IMR-90 (cell line): ENCODE measurements at regions not wholly inside any gene's neighbourhood (a gene's known extent, or its start where the extent isn't known, plus 50 kb on each side); places are given as distances from the start of the nearest gene placed in this dataset.

ENCODE experiments used
- ATAC-seq: fragments of 200-7000 bp; cut with Tn5 transposase; 2 replicates; pipeline ENCODE4 v1.9.1; 2020; ENCODE audit warnings: low read depth, mild to moderate bottlenecking, moderate library complexity
- BruUV-seq: library from RNA; stranded (reverse); fragments of 400-500 nt; replicated peaks from 2 replicates; lab custom pipeline; 2021; lab: Mats Ljungman, UMichigan
- CTCF ChIA-PET: fragments of 300-600 bp; formaldehyde crosslinking; extraction: SDS; loops from one replicate; lab custom pipeline; 2021; ENCODE audit warnings: antibody characterized with exemption; lab: Yijun Ruan, JAX
- POLR2A ChIA-PET: fragments of 300-600 bp; sonication (Branson Sonifier 250); formaldehyde crosslinking; loops from one replicate; lab custom pipeline; 2022; ENCODE audit warnings: antibody characterized with exemption; ENCODE audit not compliant: unreplicated experiment; lab: Charles Lee
- DNase-seq: peaks from one replicate; pipeline ENCODE4 v3.0.0; 2013
- H2AFZ ChIP-seq: replicated peaks from 2 replicates; pipeline ENCODE3; 2013; ENCODE audit warnings: low read length, mild to moderate bottlenecking; ENCODE audit not compliant: poor library complexity
- H2AK5ac ChIP-seq: 2 replicates; pipeline ENCODE4 v1.6.1; 2013; ENCODE audit warnings: low read depth, low read length, inconsistent platforms
- H2AK9ac ChIP-seq: replicated peaks from 2 replicates; pipeline ENCODE3; 2013; ENCODE audit warnings: mild to moderate bottlenecking, low read depth, low read length, moderate library complexity; ENCODE audit not compliant: poor library complexity
- H2BK120ac ChIP-seq: 2 replicates; pipeline ENCODE4 v1.6.1; 2013; ENCODE audit warnings: low read depth, low read length, inconsistent platforms
- H2BK15ac ChIP-seq: 3 replicates; pipeline ENCODE4 v1.6.1; 2013; ENCODE audit warnings: low read depth, low read length, inconsistent platforms
- H2BK20ac ChIP-seq: 2 replicates; pipeline ENCODE4 v1.6.1; 2013; ENCODE audit warnings: low read depth, mild to moderate bottlenecking, inconsistent platforms, low read length, moderate library complexity
- H2BK5ac ChIP-seq: 2 replicates; pipeline ENCODE4 v1.6.1; 2013; ENCODE audit warnings: mild to moderate bottlenecking, low read depth, low read length, inconsistent platforms; ENCODE audit not compliant: poor library complexity, severe bottlenecking
- H3K14ac ChIP-seq: replicated peaks from 2 replicates; pipeline ENCODE4 v1.6.1; 2013; ENCODE audit warnings: low read depth, low read length, inconsistent platforms
- H3K18ac ChIP-seq: 2 replicates; pipeline ENCODE4 v1.6.1; 2013; ENCODE audit warnings: low read depth, low read length, control low read depth
- H3K23ac ChIP-seq: 2 replicates; pipeline ENCODE4 v1.6.1; 2013; ENCODE audit warnings: low read depth, low read length, inconsistent platforms
- H3K27ac ChIP-seq: 2 replicates; pipeline ENCODE4 v1.5.1; 2013; ENCODE audit warnings: mild to moderate bottlenecking, control low read depth, low read length; ENCODE audit not compliant: insufficient read depth
- H3K27me3 ChIP-seq: 2 replicates; pipeline ENCODE4 v1.6.1; 2013; ENCODE audit warnings: low read length; ENCODE audit not compliant: control insufficient read depth, insufficient read depth
- H3K36me3 ChIP-seq: 2 replicates; pipeline ENCODE4 v1.6.1; 2013; ENCODE audit warnings: low read length, mixed read lengths; ENCODE audit not compliant: control insufficient read depth, insufficient read depth
- H3K4ac ChIP-seq: 2 replicates; pipeline ENCODE4 v1.6.1; 2013; ENCODE audit warnings: low read depth, low read length, inconsistent platforms
- H3K4me1 ChIP-seq: 2 replicates; pipeline ENCODE4 v1.6.1; 2013; ENCODE audit warnings: low read length, mixed read lengths; ENCODE audit not compliant: control insufficient read depth, insufficient read depth
- H3K4me2 ChIP-seq: 2 replicates; pipeline ENCODE4 v1.6.1; 2013; ENCODE audit warnings: low read depth, mild to moderate bottlenecking, control low read depth, low read length, moderate library complexity
- H3K4me3 ChIP-seq: 2 replicates; pipeline ENCODE4 v1.5.1; 2013; ENCODE audit warnings: low read depth, mild to moderate bottlenecking, control low read depth, low read length, moderate library complexity; ENCODE audit not compliant: insufficient read depth
- H3K56ac ChIP-seq: 2 replicates; pipeline ENCODE4 v1.6.1; 2013; ENCODE audit warnings: low read length, inconsistent platforms; ENCODE audit not compliant: insufficient read depth; ENCODE audit errors: extremely low read depth
- H3K79me1 ChIP-seq, 2 experiments: 2 replicates each; pipeline ENCODE4 v1.6.1; 2013; ENCODE audit warnings: low read length in 2 of 2, inconsistent platforms in 1 of 2, low read depth in 1 of 2
- H3K9ac ChIP-seq: 2 replicates; pipeline ENCODE4 v1.6.1; 2013; ENCODE audit warnings: low read depth, low read length, control low read depth
- H3K9me1 ChIP-seq: 2 replicates; pipeline ENCODE4 v1.6.1; 2013; ENCODE audit warnings: low read length, inconsistent platforms; ENCODE audit not compliant: insufficient read depth
- H3K9me3 ChIP-seq: 2 replicates; pipeline ENCODE4 v1.6.1; 2013; ENCODE audit warnings: low read length; ENCODE audit not compliant: control insufficient read depth, insufficient read depth
- H4K20me1 ChIP-seq: 2 replicates; pipeline ENCODE4 v1.6.1; 2013; ENCODE audit warnings: low read length, inconsistent platforms; ENCODE audit not compliant: insufficient read depth
- H4K5ac ChIP-seq: 2 replicates; pipeline ENCODE4 v1.6.1; 2013; ENCODE audit warnings: mild to moderate bottlenecking, low read depth, low read length, control low read depth
- H4K8ac ChIP-seq, 2 experiments: 2 replicates each; pipeline ENCODE4 v1.6.1; 2013; ENCODE audit warnings: low read depth in 2 of 2, low read length in 2 of 2, control low read depth in 1 of 2, inconsistent platforms in 1 of 2
- H4K91ac ChIP-seq: 2 replicates; pipeline ENCODE4 v1.6.1; 2013; ENCODE audit warnings: low read depth, low read length, inconsistent platforms; ENCODE audit not compliant: insufficient read depth
- BHLHE40 ChIP-seq: fragments of 150-350 bp; IDR thresholded peaks from 2 replicates; pipeline ENCODE4 v1.6.1; 2016; ENCODE audit warnings: mild to moderate bottlenecking, low read depth, low read length
- CHD1 ChIP-seq: IDR thresholded peaks from 2 replicates; pipeline ENCODE4 v1.6.1; 2012; ENCODE audit warnings: low read depth, low read length, improper control_type of control experiment
- MAFK ChIP-seq: IDR thresholded peaks from 2 replicates; pipeline ENCODE4 v1.6.1; 2012; ENCODE audit warnings: low read depth, low read length, improper control_type of control experiment
- MAZ ChIP-seq: IDR thresholded peaks from 2 replicates; pipeline ENCODE4 v1.6.1; 2012; ENCODE audit warnings: low read depth, mild to moderate bottlenecking, low read length, improper control_type of control experiment, moderate library complexity, borderline replicate concordance
- MXI1 ChIP-seq: IDR thresholded peaks from 2 replicates; pipeline ENCODE4 v1.6.1; 2012; ENCODE audit warnings: low read depth, mild to moderate bottlenecking, low read length, moderate library complexity, borderline replicate concordance
- NFE2L2 ChIP-seq: fragments of 150-350 bp; IDR thresholded peaks from 2 replicates; pipeline ENCODE4 v1.6.1; 2016; ENCODE audit warnings: low read depth, mild to moderate bottlenecking, low read length
- WGBS, 2 experiments: methylation state at CpG; one replicate each; pipeline versions ENCODE4 v1.1.5 to v1.1.7; 2013; ENCODE audit warnings: missing lambda C conversion rate in 2 of 2; ENCODE audit not compliant: insufficient read length in 1 of 2; ENCODE audit errors: extremely low coverage in 2 of 2; 5-methylcytosine and 5-hydroxymethylcytosine counted together
- dilution Hi-C: fragments of 300-500 bp; cut with HindIII; formaldehyde crosslinking; loops from one replicate; pipeline ENCODE4 v1.14.3; 2018; ENCODE audit warnings: low sequenced_read_pairs; ENCODE audit not compliant: unreplicated experiment
- in situ Hi-C: fragments of 300-500 bp; cut with MboI; formaldehyde crosslinking; loops from 3 replicates; pipeline ENCODE4 v1.14.3; 2019; ENCODE audit warnings: low sequenced_read_pairs, inconsistent platforms, mixed read lengths
- intact Hi-C: fragments of 100-400 bp; cut with micrococcal nuclease; formaldehyde crosslinking; loops from 2 replicates; pipeline ENCODE4 v1.10.0; 2022

GRCh38 chr13:39913339-39913738 lies 257.9 kb downstream of the COG6 start:
- DNase-seq (no peak), ATAC-seq (no peak)
- H3K27ac ChIP-seq = no peak overlapping the region
- H4K8ac ChIP-seq = no peak overlapping the region
- no peaks in the 10 kb centered on the region for H4K20me1 ChIP-seq
- no peak overlapping the region for H2BK5ac ChIP-seq
- H2BK20ac ChIP-seq = no peak overlapping the region
- CTCF ChIA-PET = no interaction called here
- POLR2A ChIA-PET = no interaction called here
- H3K23ac ChIP-seq = no peak overlapping the region
- H3K9me1 ChIP-seq = no peaks in the 10 kb centered on the region
- no peak overlapping the region for H2BK15ac ChIP-seq
- BruUV-seq = no TSS peak
- H3K79me1 ChIP-seq = no peaks in the 10 kb centered on the region
- no peak overlapping the region for H3K18ac ChIP-seq
- in situ Hi-C loops (no loop called here), dilution Hi-C loops (no loop called here), intact Hi-C loops (no loop called here)
- H3K14ac ChIP-seq = no peak overlapping the region
- WGBS, 2 experiments = 60% methylated on average over 1 of the region's 4 CpGs; no CpG with 5 or more reads in 1 of the 2 experiments
- TF ChIP-seq MXI1 = no peak
- TF ChIP-seq BHLHE40 = no peak
- TF ChIP-seq MAZ = no peak
- no peak for TF ChIP-seq MAFK
- TF ChIP-seq NFE2L2 = no peak
- no peak for TF ChIP-seq CHD1
- no peak overlapping the region for H2BK120ac ChIP-seq
- no peaks in the 10 kb centered on the region for H3K9me3 ChIP-seq
- no peaks in the 10 kb centered on the region for H3K4me1 ChIP-seq
- H3K9ac ChIP-seq = no peak overlapping the region
- H3K27me3 ChIP-seq = peaks cover 1% of the 10 kb centered on the region; the same call in 1 of the 2 replicates
- H3K36me3 ChIP-seq = no peaks in the 10 kb centered on the region
- no peak overlapping the region for H2AK5ac ChIP-seq
- no peak overlapping the region for H3K4ac ChIP-seq
- no peak overlapping the region for H4K5ac ChIP-seq
- H3K4me2 ChIP-seq = no peak overlapping the region
- no peak overlapping the region for H3K4me3 ChIP-seq
- H3K56ac ChIP-seq = no peak overlapping the region
- H4K91ac ChIP-seq = no peak overlapping the region
- no peak overlapping the region for H2AK9ac ChIP-seq
- H2AFZ ChIP-seq = no peak overlapping the region
